Right lobe of liver (tissue), 6 donors: ENCODE measurements at regions not wholly inside any gene's neighbourhood (a gene's known extent, or its start where the extent isn't known, plus 50 kb on each side); places are given as distances from the start of the nearest gene placed in this dataset.

Experiments used
- ATAC-seq, 4 donors: fragments of 200-7000 bp; cut with Tn5 transposase; one replicate each; pipeline ENCODE4 v1.9.1; 2020; ENCODE audit warnings: mild to moderate bottlenecking in 4 of 4, moderate library complexity in 4 of 4
- DNase-seq, 3 donors: peaks; one replicate each; pipeline ENCODE4 v3.0.0-alpha.2; 2020
- H3K27ac ChIP-seq, 3 donors: fragments of 200-600 bp; one replicate each; pipeline ENCODE4 v1.8.0; 2022
- H3K27me3 ChIP-seq, 2 donors: fragments of 200-600 bp; one replicate each; pipeline ENCODE4 v1.8.0; 2022
- H3K36me3 ChIP-seq, 4 donors: fragments of 200-600 bp; sonication (generic) in 1 of 4; one replicate each; pipeline versions ENCODE4 v1.5.1 to v1.8.0; 2017 to 2022; ENCODE audit warnings: control low read depth in 1 of 4
- H3K4me1 ChIP-seq, 4 donors: fragments of 200-600 bp; sonication (generic) in 1 of 4; one replicate each; pipeline versions ENCODE4 v1.5.1 to v1.8.0; 2017 to 2022; ENCODE audit warnings: control low read depth in 1 of 4
- H3K4me3 ChIP-seq, 3 donors: fragments of 200-600 bp; one replicate each; pipeline ENCODE4 v1.8.0; 2022
- H3K9me3 ChIP-seq, 4 donors: fragments of 200-600 bp; sonication (generic) in 1 of 4; one replicate each; pipeline versions ENCODE4 v1.5.1 to v1.8.0; 2017 to 2022; ENCODE audit warnings: control low read depth in 1 of 4
- POLR2A ChIP-seq: fragments of 450-650 bp; IDR thresholded peaks from one replicate; pipeline ENCODE4 v1.6.1; 2017; ENCODE audit warnings: antibody characterized with exemption, mild to moderate bottlenecking
- WGBS: methylation state at CpG from one replicate; pipeline ENCODE4 v1.1.6; 2018; ENCODE audit warnings: low coverage, low lambda C conversion rate; ENCODE audit not compliant: insufficient coverage; ENCODE audit errors: missing lambda C conversion rate; 5-methylcytosine and 5-hydroxymethylcytosine counted together
- intact Hi-C, 2 donors: fragments of 100-400 bp; cut with DNase I; formaldehyde crosslinking; loops; one replicate each; pipeline versions ENCODE4 v1.11.2 to v1.14.1; 2022
- TF ChIP-seq, protein P1 (sequence below), 4 donors: fragments of 200-600 bp in 3 of 4; fragments of 450-650 bp in 1 of 4; IDR thresholded peaks; one replicate each; pipeline versions ENCODE4 v1.5.1 to v1.8.0; 2016 to 2022; ENCODE audit warnings: antibody characterized with exemption in 4 of 4, mild to moderate bottlenecking in 2 of 4
- donor health status: DM: no; HTN: yes; CAD: no.
- donor health status: DM: no; HTN: no; CAD: no.
- donor health status: DM: no; HTN: no; CAD: no.
- donor health status: DM: no; HTN: yes; CAD: no.
- donor health status: DM: no; HTN: yes; CAD: no.

DNA sequence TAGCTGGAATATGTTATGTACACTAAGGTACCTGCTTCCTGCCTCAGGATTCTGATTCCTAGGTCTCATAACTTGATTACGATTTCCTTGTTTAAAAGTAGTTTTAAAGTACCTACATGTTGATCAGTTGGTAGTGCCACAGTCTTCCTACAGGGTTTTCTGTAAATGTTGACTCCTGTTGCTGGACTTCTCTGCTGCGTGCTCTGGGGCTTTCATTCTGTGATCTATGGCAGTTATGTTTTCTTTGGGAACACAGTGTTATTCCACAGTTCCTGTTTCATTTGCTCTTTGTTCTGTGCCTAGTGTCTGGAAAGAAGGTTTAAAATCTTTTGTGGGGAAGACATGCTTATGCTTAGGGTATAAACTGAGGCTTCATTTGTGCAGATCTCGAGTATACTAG, 343.5 kb downstream of the PLK2 start:
- Histone ChIP-seq H3K9me3 (no peaks in the 10 kb centered on the region), H3K4me1 (no peaks in the 10 kb centered on the region), H3K27me3 (no peaks in the 10 kb centered on the region), H3K27ac (no peak overlapping the region), H3K4me3 (no peak overlapping the region), H3K36me3 (no peaks in the 10 kb centered on the region)
- DNase-seq, result no peak
- intact Hi-C loops, result no loop called here
- 47% methylated on average over 3 of the region's 3 CpGs for WGBS
- ATAC-seq, result no peak
- TF ChIP-seq POLR2A, result no peak
- TF ChIP-seq, protein P1, sequence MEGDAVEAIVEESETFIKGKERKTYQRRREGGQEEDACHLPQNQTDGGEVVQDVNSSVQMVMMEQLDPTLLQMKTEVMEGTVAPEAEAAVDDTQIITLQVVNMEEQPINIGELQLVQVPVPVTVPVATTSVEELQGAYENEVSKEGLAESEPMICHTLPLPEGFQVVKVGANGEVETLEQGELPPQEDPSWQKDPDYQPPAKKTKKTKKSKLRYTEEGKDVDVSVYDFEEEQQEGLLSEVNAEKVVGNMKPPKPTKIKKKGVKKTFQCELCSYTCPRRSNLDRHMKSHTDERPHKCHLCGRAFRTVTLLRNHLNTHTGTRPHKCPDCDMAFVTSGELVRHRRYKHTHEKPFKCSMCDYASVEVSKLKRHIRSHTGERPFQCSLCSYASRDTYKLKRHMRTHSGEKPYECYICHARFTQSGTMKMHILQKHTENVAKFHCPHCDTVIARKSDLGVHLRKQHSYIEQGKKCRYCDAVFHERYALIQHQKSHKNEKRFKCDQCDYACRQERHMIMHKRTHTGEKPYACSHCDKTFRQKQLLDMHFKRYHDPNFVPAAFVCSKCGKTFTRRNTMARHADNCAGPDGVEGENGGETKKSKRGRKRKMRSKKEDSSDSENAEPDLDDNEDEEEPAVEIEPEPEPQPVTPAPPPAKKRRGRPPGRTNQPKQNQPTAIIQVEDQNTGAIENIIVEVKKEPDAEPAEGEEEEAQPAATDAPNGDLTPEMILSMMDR (IDR thresholded peaks at IDR 0.05), result no peak

DNA sequence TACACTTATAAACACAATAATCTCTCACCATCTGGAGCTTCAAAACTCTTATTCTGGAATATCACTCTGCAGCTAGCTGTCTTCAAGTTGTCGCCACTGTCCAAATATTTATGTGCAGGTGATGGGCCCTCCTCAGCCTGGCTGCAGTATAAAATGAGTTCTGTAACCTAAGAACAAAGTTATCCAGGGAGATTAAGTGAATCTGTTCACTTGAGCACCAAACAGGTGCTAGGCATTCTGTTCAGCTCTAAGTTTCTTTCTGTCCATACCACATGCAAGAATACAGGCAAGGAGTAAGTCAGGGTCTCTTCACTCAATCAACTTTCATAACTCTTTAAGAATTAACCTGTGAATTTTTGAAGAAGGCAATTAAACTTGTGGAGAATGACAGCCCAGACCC, 344.1 kb downstream of the PLK2 start:
- no peak for DNase-seq
- 80% methylated on average over 1 of the region's 1 CpG for WGBS
- H3K27me3 ChIP-seq, result no peaks in the 10 kb centered on the region
- no peak overlapping the region for H3K4me3 ChIP-seq
- no peak for TF ChIP-seq POLR2A
- TF ChIP-seq, protein P1 (IDR thresholded peaks at IDR 0.05), result no peak
- no peak overlapping the region for H3K27ac ChIP-seq
- no peaks in the 10 kb centered on the region for H3K9me3 ChIP-seq
- H3K4me1 ChIP-seq, result no peaks in the 10 kb centered on the region
- intact Hi-C loops, result no loop called here
- H3K36me3 ChIP-seq, result no peaks in the 10 kb centered on the region
- ATAC-seq, result no peak

GRCh38 chr5:58114324-58114723, 345.6 kb downstream of the PLK2 start:
- 59% methylated on average over 3 of the region's 3 CpGs for WGBS
- ATAC-seq, result no peak

DNA sequence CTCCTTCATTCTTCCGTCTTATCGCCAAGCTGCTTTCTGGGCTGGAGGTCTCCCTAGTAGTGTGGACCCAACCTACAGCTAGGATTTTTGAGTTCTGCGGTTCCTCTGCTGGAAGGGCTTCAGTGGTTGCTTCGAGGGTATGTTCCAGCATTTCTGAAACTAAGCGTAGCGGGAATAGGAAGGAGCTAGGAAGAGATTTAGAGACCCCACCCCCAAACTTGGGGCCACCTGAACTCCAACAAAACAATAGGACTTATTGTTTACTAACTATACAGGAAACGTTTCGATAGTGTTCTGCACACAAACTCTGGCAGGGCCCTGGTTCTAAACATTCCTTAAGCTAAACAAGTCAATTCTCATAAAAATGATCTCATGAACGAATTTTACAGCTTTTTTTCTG, 346.7 kb downstream of the PLK2 start:
- ATAC-seq (no peak), DNase-seq (no peak)
- no peaks in the 10 kb centered on the region for H3K9me3 ChIP-seq
- no peaks in the 10 kb centered on the region for H3K36me3 ChIP-seq
- intact Hi-C loops, result no loop called here
- 69% methylated on average over 8 of the region's 9 CpGs for WGBS
- no peaks in the 10 kb centered on the region for H3K4me1 ChIP-seq
- no peak overlapping the region for H3K4me3 ChIP-seq
- H3K27me3 ChIP-seq, result no peaks in the 10 kb centered on the region
- no peak overlapping the region for H3K27ac ChIP-seq
- TF ChIP-seq, protein P1 (IDR thresholded peaks at IDR 0.05), result no peak
- no peak for TF ChIP-seq POLR2A

More at GRCh38 chr5:58114324-58114723, 345.6 kb downstream of the PLK2 start:
- no peak for TF ChIP-seq POLR2A
- TF ChIP-seq, protein P1 (IDR thresholded peaks at IDR 0.05), result no peak
- Histone ChIP-seq H3K36me3 (no peaks in the 10 kb centered on the region), H3K27ac (no peak overlapping the region), H3K4me3 (no peak overlapping the region), H3K9me3 (no peaks in the 10 kb centered on the region), H3K27me3 (no peaks in the 10 kb centered on the region), H3K4me1 (no peaks in the 10 kb centered on the region)
- DNase-seq, result no peak
- intact Hi-C loops, result no loop called here

DNA sequence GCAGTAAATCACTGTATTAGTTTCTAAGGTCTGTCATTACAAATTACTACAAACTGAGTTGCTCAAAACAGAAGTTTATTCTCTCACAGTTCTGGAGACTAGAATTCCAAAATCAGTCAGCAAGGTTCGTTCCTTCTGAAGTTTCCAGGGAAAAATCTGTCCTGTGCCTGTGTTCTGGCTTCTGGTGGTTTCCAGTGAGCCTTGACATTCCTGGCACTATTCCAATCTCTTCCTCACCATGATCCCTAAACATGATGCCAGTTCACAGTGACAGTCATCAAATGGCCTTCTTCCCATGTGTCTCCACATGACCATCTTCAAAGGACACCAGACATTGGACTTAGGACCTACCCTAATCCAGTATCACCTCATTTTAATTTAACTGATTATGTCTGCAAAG, 351.4 kb downstream of the PLK2 start:
- intact Hi-C loops, result no loop called here
- DNase-seq, result no peak
- WGBS, result no CpG with 5 or more reads among the region's 1 CpG
- Histone ChIP-seq H3K4me3 (no peak overlapping the region), H3K9me3 (no peaks in the 10 kb centered on the region), H3K36me3 (no peaks in the 10 kb centered on the region), H3K27ac (no peak overlapping the region), H3K27me3 (no peaks in the 10 kb centered on the region), H3K4me1 (no peaks in the 10 kb centered on the region)
- ATAC-seq, result no peak
- TF ChIP-seq, protein P1 (IDR thresholded peaks at IDR 0.05), result no peak
- TF ChIP-seq POLR2A, result no peak
